Activated naive CD8-positive, alpha-beta T cell treated with anti-CD3 and anti-CD28 coated beads, Interleukin-2, amount 50 U/mL, for 24 hours (primary cell): ENCODE measurements at regions not wholly inside any gene's neighbourhood (a gene's known extent, or its start where the extent isn't known, plus 50 kb on each side); places are given as distances from the start of the nearest gene placed in this dataset.

Source experiments
- ATAC-seq: fragments of 150-1000 bp; cut with Tn5 transposase; one replicate; pipeline ENCODE4 v1.10.0; 2021
- DNase-seq: peaks from one replicate; pipeline ENCODE4 v3.0.0; 2021
- H3K27ac Mint-ChIP-seq: one replicate; pipeline ENCODE4 v1.8.0; 2021; ENCODE audit warnings: mild to moderate bottlenecking, mixed read lengths
- H3K27me3 Mint-ChIP-seq: one replicate; pipeline ENCODE4 v1.8.0; 2021; ENCODE audit warnings: mixed read lengths
- H3K36me3 Mint-ChIP-seq: one replicate; pipeline ENCODE4 v1.8.0; 2021; ENCODE audit warnings: low read depth, mixed read lengths
- H3K4me1 Mint-ChIP-seq: one replicate; pipeline ENCODE4 v1.8.0; 2021; ENCODE audit warnings: mixed read lengths
- H3K4me3 Mint-ChIP-seq: one replicate; pipeline ENCODE4 v1.8.0; 2021; ENCODE audit warnings: mild to moderate bottlenecking, moderate library complexity, mixed read lengths
- H3K9me3 Mint-ChIP-seq: one replicate; pipeline ENCODE4 v1.8.0; 2021; ENCODE audit warnings: mixed read lengths

DNA sequence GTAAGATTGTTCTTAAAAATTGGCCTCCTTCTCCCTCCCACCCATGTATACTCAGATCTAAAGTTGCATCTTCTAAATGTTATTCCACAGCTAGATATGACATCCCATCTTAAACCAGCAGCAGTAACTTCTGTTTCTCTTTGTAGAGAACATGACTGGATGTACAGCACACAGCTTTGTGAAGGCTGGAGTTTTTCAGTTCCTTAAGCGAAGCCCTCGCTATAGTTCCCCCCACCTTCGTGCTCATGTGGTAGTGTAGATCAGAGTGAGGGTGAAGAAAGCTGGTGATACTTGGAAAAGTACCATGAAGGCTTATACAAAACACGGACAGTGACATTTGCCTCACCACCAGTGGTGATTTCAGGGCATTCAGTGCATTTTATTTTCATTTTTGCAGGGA, 137.5 kb downstream of the MAT2B start:
- ATAC-seq, result no peak
- no peak overlapping the region for H3K4me3 Mint-ChIP-seq
- H3K27me3 Mint-ChIP-seq, result peaks cover 4% of the 10 kb centered on the region
- H3K4me1 Mint-ChIP-seq, result no peaks in the 10 kb centered on the region
- H3K9me3 Mint-ChIP-seq, result peaks cover 3% of the 10 kb centered on the region
- H3K27ac Mint-ChIP-seq, result no peak overlapping the region
- no peak for DNase-seq
- H3K36me3 Mint-ChIP-seq, result no peaks in the 10 kb centered on the region

DNA sequence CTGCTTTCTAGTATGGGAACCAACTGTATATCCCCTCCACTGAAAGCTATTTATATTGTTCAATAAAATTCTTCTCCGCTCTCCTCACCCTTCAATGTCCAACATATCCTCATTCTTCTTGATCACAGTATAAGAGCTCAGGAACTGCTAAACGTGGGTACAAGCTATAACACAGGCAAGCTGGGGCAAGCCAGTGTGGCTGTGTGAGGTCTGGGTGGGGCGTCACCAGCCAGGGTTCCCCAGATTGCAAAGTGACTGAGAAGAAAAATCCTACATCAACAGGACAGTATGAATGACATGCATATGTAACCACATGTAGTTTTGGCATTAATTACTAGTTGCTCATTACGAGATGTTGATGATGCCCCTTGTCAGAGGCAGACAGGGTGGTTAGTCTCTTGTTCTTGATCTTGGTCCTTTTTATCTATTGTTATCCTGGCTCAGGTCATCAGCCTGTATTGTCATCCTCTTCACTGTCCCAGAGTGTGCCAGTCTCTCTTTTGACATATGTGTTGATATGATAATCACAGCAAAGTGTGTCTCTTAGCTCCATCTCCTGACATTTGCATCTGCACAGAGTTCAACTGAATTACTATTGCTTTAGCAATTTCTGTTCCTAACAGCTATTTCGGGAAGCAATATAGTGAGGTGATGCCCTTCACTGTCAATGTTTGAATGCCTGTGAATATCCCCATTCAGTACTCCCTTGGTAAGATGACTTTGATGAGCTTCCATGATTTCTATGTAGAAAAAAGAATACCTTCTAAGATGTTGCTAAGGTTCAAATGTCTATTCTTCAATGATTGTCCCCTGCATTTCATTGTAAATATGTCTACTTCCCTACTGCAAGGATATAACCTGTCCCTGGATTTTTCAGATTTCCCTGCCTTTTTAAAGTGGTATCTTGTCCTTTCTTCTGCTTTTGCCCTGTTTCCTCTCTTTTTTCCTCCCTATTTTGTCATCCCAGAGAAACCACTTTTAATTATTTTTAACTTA, 140.3 kb downstream of the MAT2B start:
- no peaks in the 10 kb centered on the region for H3K36me3 Mint-ChIP-seq
- no peak for ATAC-seq
- H3K27ac Mint-ChIP-seq, result no peak overlapping the region
- no peak for DNase-seq
- peaks cover 3% of the 10 kb centered on the region for H3K9me3 Mint-ChIP-seq
- H3K4me3 Mint-ChIP-seq, result no peak overlapping the region
- H3K4me1 Mint-ChIP-seq, result no peaks in the 10 kb centered on the region
- H3K27me3 Mint-ChIP-seq, result peaks cover 2% of the 10 kb centered on the region

DNA sequence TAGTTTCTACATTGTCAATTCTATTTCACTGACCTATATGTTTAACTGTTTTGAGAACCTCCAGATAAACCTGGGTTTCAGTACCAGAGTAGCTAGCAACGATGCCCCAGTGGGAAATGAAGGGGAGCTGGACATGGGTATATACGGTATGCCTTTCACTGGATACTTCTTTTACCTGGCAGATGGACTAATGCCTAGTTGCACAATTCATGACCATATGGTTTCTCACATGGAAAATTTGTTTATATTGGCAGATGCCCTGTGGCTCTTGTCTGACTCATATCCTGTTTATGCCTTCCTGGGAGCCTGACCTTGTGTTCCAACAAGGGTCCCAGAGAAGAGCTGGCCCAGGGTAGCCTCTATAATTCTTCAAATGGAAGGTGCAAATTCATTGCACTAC, 144.1 kb downstream of the MAT2B start:
- H3K27ac Mint-ChIP-seq, result no peak overlapping the region
- peaks cover 2% of the 10 kb centered on the region for H3K27me3 Mint-ChIP-seq
- H3K36me3 Mint-ChIP-seq, result no peaks in the 10 kb centered on the region
- H3K4me3 Mint-ChIP-seq, result no peak overlapping the region
- DNase-seq (no peak), ATAC-seq (no peak)
- peaks cover 14% of the 10 kb centered on the region for H3K9me3 Mint-ChIP-seq
- no peaks in the 10 kb centered on the region for H3K4me1 Mint-ChIP-seq

DNA sequence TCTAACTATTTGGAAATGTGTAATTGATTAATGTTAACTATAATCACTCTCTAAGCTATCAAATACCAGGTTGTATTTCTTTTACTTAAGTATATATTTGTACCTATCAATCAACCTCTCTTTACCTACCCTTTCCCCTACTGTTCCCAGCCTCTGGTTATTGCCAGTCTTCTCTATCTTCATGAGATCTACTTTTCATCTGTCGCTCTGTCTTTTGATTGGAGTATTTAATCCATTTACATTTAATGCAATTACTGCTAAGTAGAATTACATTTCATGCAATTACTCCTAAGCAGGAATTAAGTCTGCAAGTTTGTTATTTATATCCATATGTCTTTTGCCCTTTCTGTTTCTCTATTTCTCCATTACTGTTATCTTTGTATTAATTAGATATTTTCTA, 148.1 kb downstream of the MAT2B start:
- H3K27me3 Mint-ChIP-seq, result no peaks in the 10 kb centered on the region

DNA sequence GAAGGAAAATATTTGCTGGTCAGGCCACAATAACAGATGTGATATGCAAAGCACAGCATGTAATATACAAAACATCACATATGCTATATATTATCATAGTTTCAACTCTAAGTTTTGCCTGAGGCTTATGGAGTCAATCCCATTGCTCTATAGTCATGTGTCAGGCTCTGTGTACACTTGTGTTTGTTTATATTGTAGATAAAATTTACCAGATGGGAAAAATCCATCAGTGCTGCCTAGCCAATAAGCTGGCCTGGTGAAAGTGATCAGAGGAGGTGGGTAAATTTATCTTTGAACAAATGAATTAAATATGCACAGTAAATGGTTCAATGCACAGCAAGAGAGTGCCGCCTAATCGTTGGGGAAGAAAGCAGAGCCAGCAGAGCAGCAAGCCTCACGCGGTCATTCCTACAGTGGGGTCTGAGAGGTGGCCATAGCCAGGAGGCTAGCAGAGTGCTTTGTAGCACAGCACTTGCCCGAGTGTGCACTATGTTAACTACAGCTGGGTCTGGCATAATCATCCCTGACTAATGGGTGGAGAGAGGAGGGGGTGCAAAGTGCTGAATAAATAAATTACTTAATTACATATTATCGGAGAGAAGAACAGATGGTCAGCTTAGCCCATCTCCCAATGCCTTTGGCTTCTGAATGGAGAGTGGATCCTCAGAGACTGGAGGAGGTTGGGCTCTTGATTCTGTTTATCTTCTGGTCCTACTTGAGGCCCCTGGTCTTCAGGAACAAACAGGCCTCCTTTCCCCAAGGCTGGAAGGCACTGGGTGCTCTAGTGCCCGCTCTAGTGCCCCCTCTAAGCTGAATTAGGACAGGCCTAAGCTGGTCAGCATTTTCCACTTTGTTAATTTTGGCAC, 153.5 kb downstream of the MAT2B start:
- Mint-ChIP-seq H3K27me3 (no peaks in the 10 kb centered on the region), H3K9me3 (peaks cover 5% of the 10 kb centered on the region), H3K4me1 (no peaks in the 10 kb centered on the region), H3K27ac (no peak overlapping the region), H3K4me3 (no peak overlapping the region), H3K36me3 (no peaks in the 10 kb centered on the region)
- no peak for ATAC-seq
- no peak for DNase-seq

More for the DNA sequence above, 148.1 kb downstream of the MAT2B start:
- no peak for ATAC-seq
- Mint-ChIP-seq H3K9me3 (peaks cover 14% of the 10 kb centered on the region), H3K27ac (no peak overlapping the region), H3K4me1 (no peaks in the 10 kb centered on the region), H3K36me3 (no peaks in the 10 kb centered on the region), H3K4me3 (no peak overlapping the region)
- DNase-seq, result no peak

DNA sequence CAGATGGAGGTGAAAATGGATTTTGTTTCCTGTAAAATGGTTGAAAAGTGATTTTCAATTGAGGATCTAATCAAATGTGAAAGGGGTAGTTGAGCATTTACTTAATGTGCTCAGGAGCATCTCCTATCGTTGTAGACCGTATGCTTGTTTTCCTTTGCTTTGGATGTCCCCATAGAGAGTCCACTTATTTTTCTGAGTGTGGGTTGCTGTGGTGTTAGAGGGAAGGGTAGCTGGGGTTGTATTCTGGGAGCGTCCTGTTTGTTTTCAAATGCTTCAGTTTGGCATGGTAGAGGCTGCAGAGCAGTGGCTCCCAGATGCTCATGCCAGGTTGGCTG, 154.1 kb downstream of the MAT2B start:
- no peaks in the 10 kb centered on the region for H3K9me3 Mint-ChIP-seq
- H3K27me3 Mint-ChIP-seq, result no peaks in the 10 kb centered on the region
- no peak for DNase-seq
- H3K4me3 Mint-ChIP-seq, result no peak overlapping the region
- no peak overlapping the region for H3K27ac Mint-ChIP-seq
- ATAC-seq, result no peak
- no peaks in the 10 kb centered on the region for H3K36me3 Mint-ChIP-seq
- no peaks in the 10 kb centered on the region for H3K4me1 Mint-ChIP-seq

DNA sequence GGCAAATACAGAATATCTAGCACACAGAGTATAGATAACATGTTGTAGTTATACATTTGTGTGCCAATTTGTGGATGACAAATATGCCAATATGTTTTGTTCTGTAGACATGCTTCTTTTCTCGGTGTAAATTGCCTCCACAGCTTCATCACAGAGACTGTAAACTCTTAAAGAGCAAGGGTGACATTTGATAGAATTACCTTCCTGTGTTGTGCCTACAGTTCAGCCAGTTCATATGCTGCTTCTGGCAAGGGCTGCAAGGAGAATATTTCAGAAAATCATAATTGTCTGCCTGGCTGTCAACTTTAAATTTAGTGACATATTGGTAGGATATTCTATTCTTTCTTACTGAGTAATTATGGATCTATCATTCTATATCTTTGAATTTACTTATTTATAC, 155.1 kb downstream of the MAT2B start:
- no peak for ATAC-seq

DNA sequence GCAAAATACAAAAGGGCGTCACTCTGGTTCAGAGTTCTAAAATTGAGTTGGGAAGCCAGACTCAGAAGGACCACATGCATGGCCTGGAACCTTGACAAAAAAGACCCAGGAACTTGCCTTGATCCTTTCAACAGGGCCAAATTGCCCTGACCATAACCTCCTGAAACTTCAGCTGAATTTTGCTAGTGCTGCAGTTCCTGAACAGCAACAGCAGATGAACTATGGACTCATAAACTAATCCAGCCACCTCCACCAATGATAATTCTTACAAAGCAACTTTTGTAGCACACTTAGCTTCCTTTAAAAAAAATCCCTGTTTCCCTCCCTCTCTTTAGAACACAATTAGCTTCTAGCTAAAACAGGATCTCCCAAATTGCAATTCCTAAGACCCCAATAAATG, 155.9 kb downstream of the MAT2B start:
- Mint-ChIP-seq H3K4me3 (no peak overlapping the region), H3K9me3 (no peaks in the 10 kb centered on the region), H3K27ac (no peak overlapping the region), H3K36me3 (no peaks in the 10 kb centered on the region), H3K27me3 (no peaks in the 10 kb centered on the region), H3K4me1 (no peaks in the 10 kb centered on the region)
- no peak for ATAC-seq
- DNase-seq, result no peak

More for the DNA sequence above, 155.1 kb downstream of the MAT2B start:
- DNase-seq, result no peak
- Mint-ChIP-seq H3K27me3 (no peaks in the 10 kb centered on the region), H3K27ac (no peak overlapping the region), H3K4me1 (no peaks in the 10 kb centered on the region), H3K4me3 (no peak overlapping the region), H3K9me3 (no peaks in the 10 kb centered on the region), H3K36me3 (no peaks in the 10 kb centered on the region)

DNA sequence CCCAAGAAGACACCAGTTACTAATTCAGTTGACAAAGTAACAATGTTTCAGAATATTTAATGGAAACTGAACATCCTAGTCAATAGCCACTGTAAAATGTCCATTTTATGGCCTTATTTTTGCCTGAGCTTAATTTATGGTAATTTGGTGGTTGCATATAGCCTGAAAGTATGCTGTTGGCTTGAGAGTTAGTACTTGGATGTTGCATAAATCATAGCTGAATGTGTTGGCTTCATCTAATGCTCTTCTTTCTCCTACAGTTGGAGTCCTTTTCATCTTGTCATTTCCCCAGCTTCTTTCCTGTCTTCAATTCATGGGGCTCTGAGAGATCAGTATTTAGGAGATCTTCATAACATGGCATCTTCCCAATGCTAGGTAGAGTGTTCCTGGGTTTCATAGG, 164.6 kb downstream of the MAT2B start:
- Mint-ChIP-seq H3K4me1 (no peaks in the 10 kb centered on the region), H3K36me3 (no peaks in the 10 kb centered on the region), H3K4me3 (no peak overlapping the region), H3K27ac (no peak overlapping the region), H3K9me3 (no peaks in the 10 kb centered on the region), H3K27me3 (no peaks in the 10 kb centered on the region)
- no peak for DNase-seq
- ATAC-seq, result no peak

DNA sequence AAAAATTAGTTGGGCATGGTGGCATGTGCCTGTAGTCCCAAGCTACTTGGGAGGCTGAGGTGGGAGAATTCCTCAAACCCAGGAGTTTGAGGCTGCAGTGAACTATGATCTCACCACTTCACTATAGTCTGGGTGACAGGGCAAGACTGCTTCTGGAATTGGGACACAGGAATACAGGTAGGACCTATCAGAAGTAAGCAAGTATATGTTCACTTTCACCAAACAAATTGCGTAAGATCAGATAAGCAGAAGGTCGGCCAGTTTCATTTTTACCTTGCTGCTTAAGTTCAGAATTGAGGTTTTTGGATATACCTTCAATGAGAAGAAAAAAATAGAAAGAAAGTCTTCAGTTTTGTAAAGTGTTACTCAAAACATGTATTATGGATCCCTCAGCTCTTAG, 171.7 kb downstream of the MAT2B start:
- no peak for DNase-seq
- Mint-ChIP-seq H3K4me1 (no peaks in the 10 kb centered on the region), H3K27ac (no peak overlapping the region), H3K36me3 (no peaks in the 10 kb centered on the region), H3K4me3 (no peak overlapping the region), H3K27me3 (peaks cover 4% of the 10 kb centered on the region), H3K9me3 (no peaks in the 10 kb centered on the region)
- ATAC-seq, result no peak

DNA sequence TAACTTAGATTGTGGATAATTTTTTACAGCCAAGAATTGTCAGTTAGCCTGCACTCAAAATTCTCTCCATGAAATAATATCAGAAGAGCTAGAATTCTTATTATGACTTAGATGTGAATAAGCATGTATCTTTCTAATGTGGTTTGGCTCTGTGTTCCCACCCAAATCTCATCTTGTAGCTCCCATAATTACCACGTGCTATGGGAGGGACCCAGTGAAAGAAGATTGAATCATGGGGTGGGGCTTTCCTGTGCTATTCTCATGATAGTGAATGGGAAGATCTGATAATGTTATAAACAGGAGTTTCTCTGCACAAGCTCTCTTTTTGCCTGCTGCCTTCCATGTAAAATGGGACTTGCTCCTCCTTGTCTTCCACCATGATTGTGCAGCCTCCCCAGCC, 176.8 kb downstream of the MAT2B start:
- H3K27me3 Mint-ChIP-seq, result peaks cover 4% of the 10 kb centered on the region
- H3K27ac Mint-ChIP-seq, result no peak overlapping the region
- DNase-seq (no peak), ATAC-seq (no peak)
- H3K4me3 Mint-ChIP-seq, result no peak overlapping the region
- no peaks in the 10 kb centered on the region for H3K4me1 Mint-ChIP-seq
- no peaks in the 10 kb centered on the region for H3K36me3 Mint-ChIP-seq
- H3K9me3 Mint-ChIP-seq, result no peaks in the 10 kb centered on the region

DNA sequence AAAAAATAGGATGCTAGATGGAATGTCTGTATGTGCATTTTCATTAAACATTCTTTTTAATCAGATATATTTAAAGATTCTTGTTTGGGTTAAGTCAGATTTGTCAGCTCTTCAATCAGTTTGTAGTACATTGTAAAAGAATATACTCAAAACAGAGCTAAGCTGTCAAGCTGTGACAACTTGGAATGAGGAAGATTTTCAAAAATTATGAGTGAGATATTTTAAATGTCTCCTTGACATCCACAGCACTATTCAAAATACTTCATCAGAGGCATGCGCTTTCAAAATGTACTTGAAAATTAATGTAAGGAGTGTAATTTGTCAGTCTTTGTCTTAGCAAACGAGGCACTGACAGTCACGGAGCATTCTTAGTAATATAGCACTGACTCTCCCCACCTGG, 182.0 kb downstream of the MAT2B start:
- Mint-ChIP-seq H3K27ac (no peak overlapping the region), H3K4me1 (no peaks in the 10 kb centered on the region), H3K9me3 (no peaks in the 10 kb centered on the region), H3K27me3 (no peaks in the 10 kb centered on the region), H3K36me3 (no peaks in the 10 kb centered on the region), H3K4me3 (no peak overlapping the region)
- ATAC-seq, result no peak
- DNase-seq, result no peak

DNA sequence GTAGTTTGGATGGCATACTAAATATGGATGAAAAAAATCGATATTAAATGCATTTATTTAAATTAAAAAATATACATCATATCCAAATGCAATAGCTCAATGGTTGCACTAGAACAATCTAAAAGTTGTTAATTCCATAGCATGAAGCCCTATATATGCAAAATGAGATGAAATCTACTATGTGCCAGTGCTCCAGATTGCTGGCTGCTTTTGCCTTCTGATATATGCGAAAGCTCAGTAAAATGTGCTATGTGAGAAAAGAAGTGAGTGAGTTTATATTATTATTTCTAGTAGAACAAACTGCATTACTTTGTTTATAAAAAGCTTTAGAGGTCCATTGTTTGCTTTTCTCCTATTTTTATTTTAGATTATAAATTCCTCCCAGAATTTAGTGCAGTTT, 186.7 kb downstream of the MAT2B start:
- Mint-ChIP-seq H3K27me3 (peaks cover 1% of the 10 kb centered on the region), H3K4me3 (no peak overlapping the region), H3K4me1 (no peaks in the 10 kb centered on the region), H3K9me3 (no peaks in the 10 kb centered on the region), H3K36me3 (no peaks in the 10 kb centered on the region), H3K27ac (no peak overlapping the region)
- ATAC-seq (no peak), DNase-seq (no peak)

DNA sequence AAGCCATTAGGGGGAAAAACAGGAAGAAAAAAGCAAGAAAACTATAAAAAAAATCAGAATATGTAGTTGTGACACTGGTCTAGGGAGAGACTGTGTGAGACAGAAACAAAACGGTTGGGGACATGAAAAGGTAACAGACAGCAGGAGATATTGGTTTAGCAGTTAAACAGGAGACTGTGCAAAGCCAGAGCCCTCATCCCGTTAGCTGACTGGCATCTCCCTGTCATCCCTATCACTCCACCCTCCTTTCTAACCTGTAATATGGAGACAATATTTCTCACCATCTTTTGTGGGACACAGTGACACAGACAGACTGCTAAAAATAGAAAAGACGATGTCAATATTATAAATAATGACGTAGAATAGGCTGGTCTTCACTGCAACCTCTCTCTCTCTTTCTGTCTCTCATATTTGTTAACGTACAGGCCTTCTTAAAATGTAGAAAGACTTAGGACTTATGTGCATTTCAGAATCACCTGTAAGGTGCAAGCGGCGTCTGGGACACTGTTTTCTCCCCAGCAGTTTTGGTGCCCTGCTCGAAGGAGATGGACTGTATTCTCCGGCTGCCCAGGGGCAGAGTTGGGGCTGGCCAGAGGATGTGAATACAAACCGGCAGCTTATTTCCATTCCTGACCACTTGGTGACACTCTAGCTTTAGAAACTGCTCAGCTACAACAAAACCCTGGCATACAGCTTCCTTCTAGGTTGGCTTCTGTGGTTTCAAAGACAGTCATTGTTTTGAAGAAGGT, 190.6 kb downstream of the MAT2B start:
- Mint-ChIP-seq H3K27me3 (peaks cover 1% of the 10 kb centered on the region), H3K4me1 (no peaks in the 10 kb centered on the region), H3K27ac (no peak overlapping the region), H3K4me3 (no peak overlapping the region), H3K9me3 (no peaks in the 10 kb centered on the region), H3K36me3 (no peaks in the 10 kb centered on the region)
- DNase-seq (no peak), ATAC-seq (peak; percentile 57)

DNA sequence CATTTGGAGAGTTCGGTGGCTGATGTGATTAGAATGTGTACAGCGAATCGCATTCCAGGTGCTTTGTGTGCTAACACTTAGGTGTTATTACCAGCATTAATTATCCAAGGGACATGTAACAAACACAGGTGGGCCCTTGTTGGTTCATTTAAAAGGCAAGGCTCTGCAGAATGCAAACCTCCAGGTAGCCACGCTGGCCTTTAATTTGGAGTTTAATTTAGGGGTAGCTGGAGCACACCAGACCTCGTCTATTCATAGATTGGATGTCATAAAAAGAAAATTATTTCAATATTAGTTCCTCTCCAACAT, 191.1 kb downstream of the MAT2B start:
- H3K27ac Mint-ChIP-seq, result no peak overlapping the region
- no peaks in the 10 kb centered on the region for H3K4me1 Mint-ChIP-seq
- ATAC-seq, result no peak
- H3K36me3 Mint-ChIP-seq, result no peaks in the 10 kb centered on the region
- no peaks in the 10 kb centered on the region for H3K9me3 Mint-ChIP-seq
- H3K27me3 Mint-ChIP-seq, result peaks cover 1% of the 10 kb centered on the region
- no peak overlapping the region for H3K4me3 Mint-ChIP-seq
- DNase-seq, result no peak
